WERI-Rb-1 (cell line): ENCODE measurements at regions not wholly inside any gene's neighbourhood (a gene's known extent, or its start where the extent isn't known, plus 50 kb on each side); places are given as distances from the start of the nearest gene placed in this dataset.

Experiments
- DNase-seq: peaks from one replicate; pipeline ENCODE4 v3.0.0-alpha.2; 2020
- H3K27ac ChIP-seq: fragments of 250-450 bp; sonication (Bioruptor Pico); 2 replicates; pipeline ENCODE4 v1.5.1; 2020; ENCODE audit warnings: mild to moderate bottlenecking, moderate library complexity
- H3K27me3 ChIP-seq: fragments of 250-450 bp; sonication (Bioruptor Pico); 2 replicates; pipeline ENCODE4 v1.5.1; 2021; ENCODE audit warnings: mild to moderate bottlenecking, low read depth, moderate library complexity; ENCODE audit not compliant: insufficient read depth, severe bottlenecking
- H3K36me3 ChIP-seq: fragments of 250-450 bp; sonication (Bioruptor Pico); 2 replicates; pipeline ENCODE4 v1.5.1; 2020; ENCODE audit warnings: mild to moderate bottlenecking, moderate library complexity
- H3K4me3 ChIP-seq: 2 replicates; pipeline ENCODE4 v1.5.1; 2011; ENCODE audit warnings: low read depth, mild to moderate bottlenecking, control low read depth, low read length
- H3K9me3 ChIP-seq: fragments of 250-450 bp; sonication (Bioruptor Pico); 2 replicates; pipeline ENCODE4 v1.5.1; 2021; ENCODE audit warnings: mild to moderate bottlenecking, moderate library complexity; ENCODE audit not compliant: severe bottlenecking
- CTCF ChIP-seq: IDR thresholded peaks from 2 replicates; pipeline ENCODE4 v1.5.1; 2011; ENCODE audit warnings: low read depth, mild to moderate bottlenecking, control low read depth, inconsistent platforms, low read length

- H3K27ac ChIP-seq: no peak overlapping the region
- H3K27me3 ChIP-seq: no peaks in the 10 kb centered on the region
- DNase-seq: no peak
- no peak for TF ChIP-seq CTCF
- no peaks in the 10 kb centered on the region for H3K36me3 ChIP-seq
- no peak overlapping the region for H3K4me3 ChIP-seq
- no peaks in the 10 kb centered on the region for H3K9me3 ChIP-seq
Measured at GRCh38 chr12:20289520-20289919, 78.8 kb upstream of the PDE3A start.

GRCh38 chr12:20300457-20300856, 67.9 kb upstream of the PDE3A start:
- Histone ChIP-seq H3K27ac (no peak overlapping the region), H3K36me3 (no peaks in the 10 kb centered on the region), H3K4me3 (no peak overlapping the region), H3K9me3 (peaks cover under 1% of the 10 kb centered on the region), H3K27me3 (no peaks in the 10 kb centered on the region)
- no peak for TF ChIP-seq CTCF
- DNase-seq: no peak

GRCh38 chr12:20305470-20305869, 62.9 kb upstream of the PDE3A start:
- no peaks in the 10 kb centered on the region for H3K36me3 ChIP-seq
- H3K9me3 ChIP-seq: no peaks in the 10 kb centered on the region
- no peaks in the 10 kb centered on the region for H3K27me3 ChIP-seq
- no peak for TF ChIP-seq CTCF
- no peak for DNase-seq
- H3K4me3 ChIP-seq: no peak overlapping the region
- H3K27ac ChIP-seq: no peak overlapping the region

- DNase-seq: no peak
- Histone ChIP-seq H3K4me3 (no peak overlapping the region), H3K27me3 (no peaks in the 10 kb centered on the region), H3K27ac (no peak overlapping the region), H3K9me3 (no peaks in the 10 kb centered on the region), H3K36me3 (no peaks in the 10 kb centered on the region)
- TF ChIP-seq CTCF: no peak
Measured at GRCh38 chr12:20309504-20310148, 58.7 kb upstream of the PDE3A start.

GRCh38 chr12:20314328-20314727, 54.0 kb upstream of the PDE3A start:
- Histone ChIP-seq H3K36me3 (no peaks in the 10 kb centered on the region), H3K27ac (no peak overlapping the region), H3K27me3 (no peaks in the 10 kb centered on the region), H3K9me3 (no peaks in the 10 kb centered on the region), H3K4me3 (no peak overlapping the region)
- no peak for DNase-seq
- TF ChIP-seq CTCF: no peak

GRCh38 chr12:20317554-20317953, 50.8 kb upstream of the PDE3A start:
- DNase-seq: no peak
- no peaks in the 10 kb centered on the region for H3K36me3 ChIP-seq
- H3K9me3 ChIP-seq: no peaks in the 10 kb centered on the region
- H3K27me3 ChIP-seq: no peaks in the 10 kb centered on the region
- no peak overlapping the region for H3K4me3 ChIP-seq
- TF ChIP-seq CTCF: no peak
- H3K27ac ChIP-seq: no peak overlapping the region
